Neutrophil (primary cell): ENCODE measurements at regions not wholly inside any gene's neighbourhood (a gene's known extent, or its start where the extent isn't known, plus 50 kb on each side); places are given as distances from the start of the nearest gene placed in this dataset.

ENCODE experiments used
- H3K27ac ChIP-seq: fragments of 200-600 bp; sonication (generic); 2 replicates; pipeline ENCODE4 v1.5.1; 2016; ENCODE audit warnings: mild to moderate bottlenecking, moderate library complexity
- H3K27me3 ChIP-seq: fragments of 200-600 bp; sonication (generic); 2 replicates; pipeline ENCODE4 v1.6.0; 2016; ENCODE audit warnings: mild to moderate bottlenecking
- H3K36me3 ChIP-seq: fragments of 200-600 bp; sonication (generic); 2 replicates; pipeline ENCODE4 v1.5.1; 2017
- H3K4me1 ChIP-seq, 2 experiments: fragments of 200-600 bp in 1 of 2; sonication (generic) in 1 of 2; 1 replicate in 1 of 2; 2 replicates in 1 of 2; pipeline versions ENCODE4 v1.5.1 to v1.6.1; 2013 to 2016; ENCODE audit warnings: low read depth in 1 of 2, low read length in 1 of 2, mild to moderate bottlenecking in 1 of 2, moderate library complexity in 1 of 2; ENCODE audit not compliant: control insufficient read depth in 1 of 2, insufficient read depth in 1 of 2
- H3K4me3 ChIP-seq, 2 experiments: fragments of 200-600 bp in 1 of 2; sonication (generic) in 1 of 2; 1 replicate in 1 of 2; 2 replicates in 1 of 2; pipeline ENCODE4 v1.5.1; 2013 to 2016; ENCODE audit warnings: low read depth in 1 of 2, low read length in 1 of 2, mild to moderate bottlenecking in 1 of 2, moderate library complexity in 1 of 2
- H3K9me3 ChIP-seq: fragments of 200-600 bp; sonication (generic); 2 replicates; pipeline ENCODE4 v1.5.1; 2016
- CTCF ChIP-seq: fragments of 200-600 bp; sonication (generic); IDR thresholded peaks from 2 replicates; pipeline ENCODE4 v1.5.1; 2016; ENCODE audit warnings: antibody characterized with exemption

- H3K27me3 ChIP-seq = peaks cover 87% of the 10 kb centered on the region
- H3K4me3 ChIP-seq = no peak overlapping the region
- no peak for TF ChIP-seq CTCF
- H3K9me3 ChIP-seq = no peaks in the 10 kb centered on the region
- H3K4me1 ChIP-seq = no peaks in the 10 kb centered on the region
- no peaks in the 10 kb centered on the region for H3K36me3 ChIP-seq
- H3K27ac ChIP-seq = no peak overlapping the region
Measured at GRCh38 chr15:39287322-39288195, 293.3 kb upstream of the THBS1 start.

GRCh38 chr15:39290711-39291435 lies 290.0 kb upstream of the THBS1 start:
- Histone ChIP-seq H3K9me3 (no peaks in the 10 kb centered on the region), H3K4me3 (no peak overlapping the region), H3K4me1 (no peaks in the 10 kb centered on the region), H3K27me3 (peaks cover 56% of the 10 kb centered on the region), H3K36me3 (no peaks in the 10 kb centered on the region), H3K27ac (no peak overlapping the region)
- TF ChIP-seq CTCF = no peak

GRCh38 chr15:39291690-39292089 lies 289.2 kb upstream of the THBS1 start:
- Histone ChIP-seq H3K27me3 (peaks cover 47% of the 10 kb centered on the region), H3K27ac (no peak overlapping the region), H3K9me3 (no peaks in the 10 kb centered on the region), H3K36me3 (no peaks in the 10 kb centered on the region), H3K4me1 (no peaks in the 10 kb centered on the region), H3K4me3 (no peak overlapping the region)
- TF ChIP-seq CTCF = no peak

- no peak overlapping the region for H3K4me3 ChIP-seq
- no peak overlapping the region for H3K27ac ChIP-seq
- H3K36me3 ChIP-seq = no peaks in the 10 kb centered on the region
- H3K9me3 ChIP-seq = no peaks in the 10 kb centered on the region
- no peak for TF ChIP-seq CTCF
- no peaks in the 10 kb centered on the region for H3K4me1 ChIP-seq
- H3K27me3 ChIP-seq = peaks cover 40% of the 10 kb centered on the region
Measured at GRCh38 chr15:39296955-39297354, 283.9 kb upstream of the THBS1 start.

- Histone ChIP-seq H3K36me3 (no peaks in the 10 kb centered on the region), H3K4me3 (no peak overlapping the region), H3K9me3 (no peaks in the 10 kb centered on the region), H3K27me3 (peaks cover 55% of the 10 kb centered on the region), H3K27ac (no peak overlapping the region), H3K4me1 (no peaks in the 10 kb centered on the region)
- no peak for TF ChIP-seq CTCF
Measured at GRCh38 chr15:39298271-39298962, 282.5 kb upstream of the THBS1 start.
